ENCODE measurements at regions not wholly inside any gene's neighbourhood (a gene's known extent, or its start where the extent isn't known, plus 50 kb on each side); places are given as distances from the start of the nearest gene placed in this dataset.

- TF ChIP-seq CTCF (IDR thresholded peaks at IDR 0.05), result no peak
- no peak for TF ChIP-seq POLR2A (IDR thresholded peaks at IDR 0.05)
- TF ChIP-seq POLR2AphosphoS5 (IDR thresholded peaks at IDR 0.05), result no peak
These were observed 234.5 kb downstream of the VAPA start for GRCh38 chr18:10148189-10148929.
